ENCODE measurements at regions not wholly inside any gene's neighbourhood (a gene's known extent, or its start where the extent isn't known, plus 50 kb on each side); places are given as distances from the start of the nearest gene placed in this dataset.

- TF ChIP-seq CTCF (IDR thresholded peaks at IDR 0.05) (no peak), POLR2A (IDR thresholded peaks at IDR 0.05) (no peak)
Observed at GRCh38 chr2:146908776-146909175, 936.1 kb upstream of the ACVR2A start.

Data from testis (tissue), 2 donors.